Neuronal stem cell (in vitro differentiated cells): ENCODE measurements at regions not wholly inside any gene's neighbourhood (a gene's known extent, or its start where the extent isn't known, plus 50 kb on each side); places are given as distances from the start of the nearest gene placed in this dataset.

Experiments
- DNase-seq: peaks from one replicate; pipeline ENCODE4 v3.0.0-alpha.2; 2013; ENCODE audit warnings: low spot score
- H2AFZ ChIP-seq: one replicate; pipeline ENCODE4 v1.6.1; 2013; ENCODE audit warnings: mild to moderate bottlenecking, low read length, inconsistent platforms
- H2AK5ac ChIP-seq: 2 replicates; pipeline ENCODE4 v1.6.1; 2013; ENCODE audit warnings: low read depth, mild to moderate bottlenecking, inconsistent platforms, low read length, moderate library complexity, mixed read lengths
- H2BK120ac ChIP-seq: 2 replicates; pipeline ENCODE4 v1.6.1; 2013; ENCODE audit warnings: low read depth, mild to moderate bottlenecking, inconsistent platforms, low read length, moderate library complexity, mixed read lengths
- H2BK12ac ChIP-seq: one replicate; pipeline ENCODE4 v1.6.1; 2013; ENCODE audit warnings: low read length, inconsistent platforms
- H2BK15ac ChIP-seq: 2 replicates; pipeline ENCODE4 v1.6.1; 2013; ENCODE audit warnings: mild to moderate bottlenecking, low read length, inconsistent platforms, mixed read lengths
- H2BK5ac ChIP-seq: one replicate; pipeline ENCODE4 v1.6.1; 2013; ENCODE audit warnings: inconsistent platforms, mild to moderate bottlenecking, low read length, moderate library complexity
- H3K14ac ChIP-seq: one replicate; pipeline ENCODE4 v1.6.1; 2013; ENCODE audit warnings: low read length, inconsistent platforms
- H3K18ac ChIP-seq: 2 replicates; pipeline ENCODE4 v1.6.1; 2013; ENCODE audit warnings: low read length, inconsistent platforms
- H3K23ac ChIP-seq: 2 replicates; pipeline ENCODE4 v1.6.1; 2013; ENCODE audit warnings: low read depth, mild to moderate bottlenecking, mixed read lengths, low read length, inconsistent platforms; ENCODE audit not compliant: poor library complexity
- H3K27ac ChIP-seq: replicated peaks from 3 replicates; pipeline ENCODE4 v1.5.1; 2013; ENCODE audit warnings: low read length, inconsistent platforms
- H3K27me3 ChIP-seq, 3 experiments: 2 replicates each; pipeline ENCODE4 v1.6.1; 2013; ENCODE audit warnings: low read length in 3 of 3, mild to moderate bottlenecking in 2 of 3, inconsistent platforms in 1 of 3, low read depth in 1 of 3, mixed read lengths in 1 of 3, moderate library complexity in 1 of 3; ENCODE audit not compliant: control insufficient read depth in 3 of 3, insufficient read depth in 3 of 3
- H3K36me3 ChIP-seq, 2 donors: replicated peaks in 1 of 2; 2 replicates each; pipeline ENCODE4 v1.6.1; 2013; ENCODE audit warnings: low read length in 2 of 2; ENCODE audit not compliant: control insufficient read depth in 2 of 2, insufficient read depth in 2 of 2
- H3K4ac ChIP-seq: 2 replicates; pipeline ENCODE4 v1.6.1; 2013; ENCODE audit warnings: inconsistent platforms, mild to moderate bottlenecking, low read length, moderate library complexity
- H3K4me1 ChIP-seq, 2 donors: 1 replicate in 1 of 2; 2 replicates in 1 of 2; pipeline ENCODE4 v1.6.1; 2013; ENCODE audit warnings: low read length in 2 of 2, low read depth in 1 of 2; ENCODE audit not compliant: control insufficient read depth in 2 of 2, insufficient read depth in 1 of 2
- H3K4me2 ChIP-seq: one replicate; pipeline ENCODE4 v1.6.1; 2013; ENCODE audit warnings: mild to moderate bottlenecking, low read length, inconsistent platforms; ENCODE audit not compliant: insufficient read depth, poor library complexity, severe bottlenecking
- H3K4me3 ChIP-seq, 2 donors: 2 replicates each; pipeline ENCODE4 v1.5.1; 2013; ENCODE audit warnings: low read length in 2 of 2, mild to moderate bottlenecking in 2 of 2, inconsistent platforms in 1 of 2, moderate library complexity in 1 of 2
- H3K79me1 ChIP-seq: one replicate; pipeline ENCODE4 v1.6.1; 2013; ENCODE audit warnings: low read depth, mild to moderate bottlenecking, inconsistent platforms, low read length, moderate library complexity
- H3K9ac ChIP-seq: one replicate; pipeline ENCODE4 v1.6.1; 2013; ENCODE audit warnings: mild to moderate bottlenecking, low read depth, low read length, inconsistent platforms; ENCODE audit not compliant: poor library complexity
- H3K9me3 ChIP-seq, 2 donors: replicated peaks in 1 of 2; 2 replicates each; pipeline versions ENCODE3 to v1.6.1; 2013; ENCODE audit warnings: low read length in 2 of 2, mild to moderate bottlenecking in 2 of 2, inconsistent platforms in 1 of 2, low read depth in 1 of 2, mixed read lengths in 1 of 2, moderate library complexity in 1 of 2; ENCODE audit not compliant: control insufficient read depth in 2 of 2, insufficient read depth in 1 of 2
- H4K8ac ChIP-seq: one replicate; pipeline ENCODE4 v1.6.1; 2013; ENCODE audit warnings: low read depth, mild to moderate bottlenecking, inconsistent platforms, low read length, moderate library complexity
- H4K91ac ChIP-seq: one replicate; pipeline ENCODE4 v1.6.1; 2013; ENCODE audit warnings: low read length, low read depth, mild to moderate bottlenecking, inconsistent platforms; ENCODE audit not compliant: poor library complexity
- WGBS, 2 donors: extraction: QIAGEN DNeasy Blood & Tissue Kit; methylation state at CpG; one replicate each; pipeline ENCODE4 v1.1.7; 2013; ENCODE audit warnings: missing lambda C conversion rate in 2 of 2, mixed read lengths in 1 of 2; ENCODE audit not compliant: insufficient read length in 2 of 2, insufficient replicate concordance in 1 of 2; ENCODE audit errors: extremely low coverage in 2 of 2; 5-methylcytosine and 5-hydroxymethylcytosine counted together

DNA sequence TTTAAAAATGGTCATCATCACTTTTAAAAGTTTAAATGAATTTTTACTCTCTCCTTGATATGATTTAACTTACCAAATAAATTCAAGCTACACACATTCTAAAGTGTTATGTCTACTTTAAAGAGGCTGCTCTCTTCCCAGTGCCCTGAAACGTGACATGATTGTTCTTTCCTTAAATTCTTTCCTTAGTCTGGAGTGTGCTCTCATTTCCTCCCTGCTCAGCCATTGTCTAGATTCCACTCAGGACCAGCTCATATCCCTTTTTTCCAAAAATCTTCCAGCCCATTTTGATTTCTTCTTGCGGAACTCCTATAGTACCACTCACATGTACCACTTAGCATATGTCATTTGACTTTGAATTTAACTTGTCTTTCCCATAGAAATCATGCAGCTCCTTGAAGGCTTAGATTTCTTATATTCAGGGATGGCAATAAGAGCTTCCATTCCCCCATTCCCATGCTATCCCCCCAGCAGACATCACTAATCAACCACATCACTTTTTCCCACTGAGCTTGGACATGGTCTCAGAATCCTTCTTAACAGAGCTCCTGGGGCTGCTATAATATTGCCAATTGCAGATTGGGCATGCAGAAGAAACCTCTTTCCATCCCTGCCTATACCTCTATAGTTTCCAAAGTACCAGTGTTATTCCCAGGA is 54.7 kb upstream of the ITPKB start:
- no peak for DNase-seq
- no peak overlapping the region for H3K14ac ChIP-seq
- no peak overlapping the region for H3K27ac ChIP-seq
- no peaks in the 10 kb centered on the region for H3K4me1 ChIP-seq
- no peaks in the 10 kb centered on the region for H3K9me3 ChIP-seq
- no peak overlapping the region for H3K4me2 ChIP-seq
- no peak overlapping the region for H4K8ac ChIP-seq
- WGBS, 2 donors: no CpG with 5 or more reads among the region's 2 CpGs
- H2BK15ac ChIP-seq: no peak overlapping the region
- H3K79me1 ChIP-seq: no peaks in the 10 kb centered on the region
- no peak overlapping the region for H2BK5ac ChIP-seq
- no peak overlapping the region for H3K18ac ChIP-seq
- H3K4ac ChIP-seq: no peak overlapping the region
- H2BK12ac ChIP-seq: no peak overlapping the region
- no peak overlapping the region for H2AFZ ChIP-seq
- H3K27me3 ChIP-seq: no peaks in the 10 kb centered on the region
- H3K4me3 ChIP-seq: no peak overlapping the region
- no peaks in the 10 kb centered on the region for H3K36me3 ChIP-seq
- no peak overlapping the region for H2AK5ac ChIP-seq
- no peak overlapping the region for H3K9ac ChIP-seq
- no peak overlapping the region for H4K91ac ChIP-seq
- no peak overlapping the region for H2BK120ac ChIP-seq
- H3K23ac ChIP-seq: no peak overlapping the region

DNA sequence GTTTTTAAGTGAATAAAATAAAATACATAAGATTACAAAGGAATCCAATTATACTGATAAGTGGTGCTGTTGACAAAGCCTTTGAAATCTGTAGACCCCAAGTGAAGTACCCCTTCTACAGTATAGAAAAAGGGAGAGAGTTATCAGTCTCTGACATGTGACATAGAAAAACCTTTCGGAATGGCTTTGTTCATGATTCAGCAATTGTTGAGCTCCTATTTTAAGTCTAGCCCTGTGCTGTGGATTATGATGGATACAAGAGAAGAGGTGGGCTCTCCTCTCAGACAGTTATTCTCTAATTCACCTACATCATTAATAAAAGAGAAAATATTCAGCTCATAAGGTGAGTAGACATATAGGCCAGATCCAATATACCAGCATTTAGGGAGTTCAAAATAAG is 53.3 kb upstream of the ITPKB start:
- no peak overlapping the region for H4K91ac ChIP-seq
- no peaks in the 10 kb centered on the region for H3K79me1 ChIP-seq
- H2BK5ac ChIP-seq: no peak overlapping the region
- no peak overlapping the region for H3K27ac ChIP-seq
- no peak overlapping the region for H3K4me3 ChIP-seq
- no peak overlapping the region for H3K18ac ChIP-seq
- no peak overlapping the region for H2AFZ ChIP-seq
- no peak for DNase-seq
- H2AK5ac ChIP-seq: no peak overlapping the region
- no peak overlapping the region for H3K23ac ChIP-seq
- no peak overlapping the region for H2BK15ac ChIP-seq
- H3K9me3 ChIP-seq: no peaks in the 10 kb centered on the region
- no peak overlapping the region for H3K4me2 ChIP-seq
- no peak overlapping the region for H4K8ac ChIP-seq
- no CpG with 5 or more reads among the region's 1 CpG for WGBS, 2 donors
- no peak overlapping the region for H3K4ac ChIP-seq
- no peak overlapping the region for H3K9ac ChIP-seq
- H2BK12ac ChIP-seq: no peak overlapping the region
- no peak overlapping the region for H3K14ac ChIP-seq
- peaks cover 0 to 1% of the 10 kb centered on the region in 2 donors for H3K4me1 ChIP-seq
- no peak overlapping the region for H2BK120ac ChIP-seq
- no peaks in the 10 kb centered on the region for H3K36me3 ChIP-seq
- H3K27me3 ChIP-seq: no peaks in the 10 kb centered on the region

DNA sequence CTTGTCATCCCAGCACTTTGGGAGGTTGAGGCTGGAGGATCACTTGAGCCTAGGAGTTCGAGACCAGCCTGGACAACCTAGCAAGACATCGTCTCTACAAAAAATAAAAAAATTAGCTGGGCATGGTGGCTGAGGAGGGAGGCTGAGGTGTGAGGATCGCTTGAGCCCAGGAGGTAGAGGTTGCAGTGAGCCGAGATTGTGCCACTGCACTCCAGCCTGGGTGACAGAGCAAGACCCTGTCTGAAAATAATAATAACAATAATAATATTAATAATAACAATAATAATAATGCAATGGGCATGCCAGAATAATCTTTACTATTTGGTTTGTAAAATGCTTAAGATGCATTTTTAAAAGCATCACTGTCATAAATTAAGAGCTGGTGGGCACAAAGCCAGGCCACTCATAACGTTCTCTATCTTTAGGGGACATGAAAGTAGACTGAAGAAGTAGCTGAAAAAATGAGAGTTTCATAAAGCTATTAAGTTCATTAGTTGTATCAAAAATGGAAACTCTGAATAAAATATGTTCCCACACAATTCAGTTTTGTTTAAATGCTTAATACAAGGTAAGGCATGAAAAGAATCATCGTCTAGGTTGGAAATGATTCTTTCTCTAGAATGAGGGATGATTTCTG is 51.6 kb upstream of the ITPKB start:
- Histone ChIP-seq H2BK120ac (no peak overlapping the region), H3K9ac (no peak overlapping the region), H3K14ac (no peak overlapping the region), H4K8ac (no peak overlapping the region), H2AFZ (no peak overlapping the region), H3K4ac (no peak overlapping the region), H2AK5ac (no peak overlapping the region), H3K4me1 (peaks cover 0 to 10% of the 10 kb centered on the region in 2 donors), H3K36me3 (no peaks in the 10 kb centered on the region), H3K23ac (no peak overlapping the region), H3K27ac (no peak overlapping the region), H2BK5ac (no peak overlapping the region), H4K91ac (no peak overlapping the region), H3K18ac (no peak overlapping the region), H3K27me3 (no peaks in the 10 kb centered on the region), H2BK12ac (no peak overlapping the region), H3K9me3 (no peaks in the 10 kb centered on the region), H3K4me2 (no peak overlapping the region), H3K4me3 (no peak overlapping the region), H3K79me1 (no peaks in the 10 kb centered on the region), H2BK15ac (no peak overlapping the region)
- WGBS, 2 donors: no CpG with 5 or more reads among the region's 6 CpGs
- no peak for DNase-seq

DNA sequence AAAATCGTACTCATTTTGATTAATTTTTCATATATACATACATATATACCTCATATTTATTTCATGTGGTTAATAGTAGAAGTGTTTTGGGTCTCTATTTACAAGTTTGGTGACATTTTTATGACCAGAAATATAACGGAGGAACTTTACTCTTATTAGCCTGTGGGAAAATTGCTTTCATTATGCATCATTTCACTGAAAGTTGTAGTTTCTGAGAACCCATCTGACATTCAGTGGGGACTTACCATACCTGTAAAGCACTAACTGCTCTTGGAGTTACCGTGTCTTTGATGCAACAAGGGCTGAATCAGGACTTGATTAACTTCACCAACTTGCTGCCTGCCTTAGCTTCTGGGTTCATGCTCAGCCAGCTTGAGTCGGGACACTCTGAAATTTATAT is 49.9 kb upstream of the ITPKB start:
- Histone ChIP-seq H2AFZ (no peak overlapping the region), H2BK5ac (no peak overlapping the region), H3K23ac (no peak overlapping the region), H3K27ac (no peak overlapping the region), H4K8ac (no peak overlapping the region), H3K36me3 (no peaks in the 10 kb centered on the region), H2BK120ac (no peak overlapping the region), H2BK12ac (no peak overlapping the region), H3K4me3 (no peak overlapping the region), H2BK15ac (no peak overlapping the region), H3K4me1 (peaks cover 0 to 16% of the 10 kb centered on the region in 2 donors), H4K91ac (no peak overlapping the region), H3K79me1 (no peaks in the 10 kb centered on the region), H3K9ac (no peak overlapping the region), H3K18ac (no peak overlapping the region), H3K4ac (no peak overlapping the region), H3K27me3 (no peaks in the 10 kb centered on the region), H3K9me3 (no peaks in the 10 kb centered on the region), H2AK5ac (no peak overlapping the region), H3K4me2 (no peak overlapping the region), H3K14ac (no peak overlapping the region)
- no peak for DNase-seq
- no CpG with 5 or more reads among the region's 4 CpGs for WGBS, 2 donors
